Erythroblast (primary cell): ENCODE measurements at regions not wholly inside any gene's neighbourhood (a gene's known extent, or its start where the extent isn't known, plus 50 kb on each side); places are given as distances from the start of the nearest gene placed in this dataset.

Source experiments
- GATA1 ChIP-seq: IDR thresholded peaks from 2 replicates; pipeline ENCODE4 v1.6.1; 2011; ENCODE audit warnings: low read depth, mild to moderate bottlenecking, control low read depth, low read length, moderate library complexity
- POLR2A ChIP-seq: IDR thresholded peaks from 2 replicates; pipeline ENCODE4 v1.6.1; 2011; ENCODE audit warnings: mild to moderate bottlenecking, low read length

DNA sequence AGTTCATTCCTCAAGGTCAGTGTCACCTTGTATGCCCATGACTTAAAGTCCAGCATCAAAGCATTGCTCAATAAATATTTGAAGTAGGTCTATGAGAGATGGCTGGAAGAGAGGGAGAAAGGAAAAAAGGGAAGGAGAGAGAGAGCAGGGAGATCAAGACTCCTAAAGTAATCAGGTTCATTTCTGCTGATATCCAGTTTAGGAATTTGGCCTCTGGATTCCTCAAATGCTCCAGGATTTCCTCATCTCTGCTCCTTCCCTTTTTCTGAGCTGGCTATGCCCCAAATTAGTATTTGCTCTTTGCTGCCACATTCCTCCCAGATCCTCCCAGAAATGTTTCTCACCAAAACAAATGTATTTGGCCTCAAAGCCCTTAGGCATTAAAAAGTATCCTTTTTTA, 739.4 kb upstream of the CHAC2 start:
- no peak for TF ChIP-seq POLR2A
- no peak for TF ChIP-seq GATA1
